ENCODE measurements at regions not wholly inside any gene's neighbourhood (a gene's known extent, or its start where the extent isn't known, plus 50 kb on each side); places are given as distances from the start of the nearest gene placed in this dataset.
"Not testable (repeated sequence)": the region's sequence is repeated elsewhere in the genome, so short reads cannot be mapped to it uniquely, and the experiment has no call there.

DNA sequence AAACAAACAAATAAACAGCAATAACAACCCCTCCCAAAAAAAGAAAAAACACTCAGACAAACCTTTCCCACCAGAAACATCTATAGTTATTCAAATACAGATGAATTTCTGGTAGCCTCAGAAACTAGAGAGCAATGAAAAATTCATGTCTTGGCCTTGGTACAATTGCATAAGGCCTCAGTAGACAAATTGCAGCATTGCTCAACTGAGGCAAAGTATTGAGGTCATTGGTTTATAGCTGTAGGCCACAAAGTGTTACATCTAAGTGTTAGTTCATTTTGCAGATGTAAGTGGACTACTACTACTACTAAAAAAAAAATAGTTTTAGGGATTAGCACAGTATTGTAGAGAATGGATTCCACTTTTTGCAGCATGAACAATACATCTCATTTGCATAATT is 2268.3 kb downstream of the ARAP2 start:
- Histone ChIP-seq H3K36me3 (replicated peaks; ENCODE audit: insufficient read depth, low read depth) (no peaks in the 10 kb centered on the region), H3K9me3 (ENCODE audit: low read depth) (no peaks in the 10 kb centered on the region), H3K27me3 (no peaks in the 10 kb centered on the region), H2AFZ (no peak overlapping the region), H3K4me1 (ENCODE audit: insufficient read depth) (no peaks in the 10 kb centered on the region), H3K79me2 (no peaks in the 10 kb centered on the region), H3K27ac (no peak overlapping the region), H3K4me2 (no peak overlapping the region), H4K20me1 (ENCODE audit: insufficient read depth, poor library complexity, severe bottlenecking) (no peaks in the 10 kb centered on the region), H3K9me2 (replicated peaks; ENCODE audit: insufficient read depth) (no peaks in the 10 kb centered on the region), H3K4me3 (no peak overlapping the region)
- DNase-seq (ENCODE audit: low spot score), result no peak
- no peak for TF ChIP-seq EZH2phosphoT487 (IDR thresholded peaks at IDR 0.05; ENCODE audit: low read depth, severe bottlenecking, unreplicated experiment)
- TF ChIP-seq, protein P1, sequence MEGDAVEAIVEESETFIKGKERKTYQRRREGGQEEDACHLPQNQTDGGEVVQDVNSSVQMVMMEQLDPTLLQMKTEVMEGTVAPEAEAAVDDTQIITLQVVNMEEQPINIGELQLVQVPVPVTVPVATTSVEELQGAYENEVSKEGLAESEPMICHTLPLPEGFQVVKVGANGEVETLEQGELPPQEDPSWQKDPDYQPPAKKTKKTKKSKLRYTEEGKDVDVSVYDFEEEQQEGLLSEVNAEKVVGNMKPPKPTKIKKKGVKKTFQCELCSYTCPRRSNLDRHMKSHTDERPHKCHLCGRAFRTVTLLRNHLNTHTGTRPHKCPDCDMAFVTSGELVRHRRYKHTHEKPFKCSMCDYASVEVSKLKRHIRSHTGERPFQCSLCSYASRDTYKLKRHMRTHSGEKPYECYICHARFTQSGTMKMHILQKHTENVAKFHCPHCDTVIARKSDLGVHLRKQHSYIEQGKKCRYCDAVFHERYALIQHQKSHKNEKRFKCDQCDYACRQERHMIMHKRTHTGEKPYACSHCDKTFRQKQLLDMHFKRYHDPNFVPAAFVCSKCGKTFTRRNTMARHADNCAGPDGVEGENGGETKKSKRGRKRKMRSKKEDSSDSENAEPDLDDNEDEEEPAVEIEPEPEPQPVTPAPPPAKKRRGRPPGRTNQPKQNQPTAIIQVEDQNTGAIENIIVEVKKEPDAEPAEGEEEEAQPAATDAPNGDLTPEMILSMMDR (IDR thresholded peaks at IDR 0.05; ENCODE audit: poor library complexity), result no peak
- TF ChIP-seq EZH2 (IDR thresholded peaks at IDR 0.05; ENCODE audit: borderline replicate concordance), result no peak

DNA sequence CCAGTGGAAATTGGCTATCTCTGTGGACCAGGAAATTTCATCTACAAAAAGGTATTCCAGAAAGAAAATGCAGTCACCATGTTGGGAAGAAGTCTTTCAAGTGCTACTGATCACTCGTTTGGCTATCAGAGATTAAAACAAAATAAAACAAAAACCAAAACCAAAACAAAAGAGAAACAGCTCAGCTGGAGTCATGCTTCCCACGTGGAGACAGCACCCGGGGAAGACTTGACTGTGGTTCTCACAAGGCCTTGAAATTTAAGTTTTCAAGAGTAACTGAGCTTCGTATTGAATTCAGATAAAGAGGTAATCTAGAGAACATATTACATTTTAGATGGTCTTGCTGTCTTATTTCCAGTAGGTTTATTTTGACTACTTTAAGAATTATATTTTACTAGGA is 2264.5 kb downstream of the ARAP2 start:
- H3K36me3 ChIP-seq (replicated peaks; ENCODE audit: insufficient read depth, low read depth); DNase-seq (ENCODE audit: low spot score); H3K79me2 ChIP-seq; H2AFZ ChIP-seq; H3K4me1 ChIP-seq (ENCODE audit: insufficient read depth); H3K27ac ChIP-seq; H3K9me2 ChIP-seq (replicated peaks; ENCODE audit: insufficient read depth); H3K27me3 ChIP-seq; H3K9me3 ChIP-seq (ENCODE audit: low read depth); H3K4me2 ChIP-seq; H4K20me1 ChIP-seq (ENCODE audit: insufficient read depth, poor library complexity, severe bottlenecking); H3K4me3 ChIP-seq: not testable (repeated sequence)
- 86% methylated on average over 4 of the region's 4 CpGs for WGBS (ENCODE audit: low lambda C conversion rate, missing lambda C conversion rate)

DNA sequence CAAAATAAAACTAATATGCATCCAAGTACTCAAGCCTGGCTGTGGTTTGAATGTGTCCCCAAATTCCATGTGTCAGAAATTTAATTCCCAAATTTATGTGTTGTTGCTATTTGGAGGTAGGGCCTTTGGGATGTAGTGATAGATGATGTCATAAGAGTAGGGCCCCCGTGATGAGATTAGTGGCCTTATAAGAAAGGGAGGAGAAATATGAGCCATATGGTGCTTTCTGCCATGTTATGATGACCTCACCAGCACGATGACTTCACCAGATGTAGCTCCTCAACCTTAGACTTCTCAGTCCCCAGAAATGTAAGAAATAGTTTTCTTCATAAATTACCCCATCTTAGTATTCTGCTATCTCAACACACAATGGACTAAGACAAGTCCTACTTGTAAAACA is 2264.0 kb downstream of the ARAP2 start:
- 89% methylated on average over 2 of the region's 2 CpGs for WGBS (ENCODE audit: low lambda C conversion rate, missing lambda C conversion rate)
- Histone ChIP-seq H3K79me2 (no peaks in the 10 kb centered on the region), H3K9me2 (replicated peaks; ENCODE audit: insufficient read depth) (no peaks in the 10 kb centered on the region), H2AFZ (no peak overlapping the region), H3K9me3 (ENCODE audit: low read depth) (no peaks in the 10 kb centered on the region), H3K4me2 (no peak overlapping the region), H3K4me3 (no peak overlapping the region), H3K27ac (no peak overlapping the region), H4K20me1 (ENCODE audit: insufficient read depth, poor library complexity, severe bottlenecking) (no peaks in the 10 kb centered on the region), H3K27me3 (no peaks in the 10 kb centered on the region), H3K36me3 (replicated peaks; ENCODE audit: insufficient read depth, low read depth) (no peaks in the 10 kb centered on the region), H3K4me1 (ENCODE audit: insufficient read depth) (no peaks in the 10 kb centered on the region)
- DNase-seq (ENCODE audit: low spot score), result no peak
- TF ChIP-seq EZH2phosphoT487 (IDR thresholded peaks at IDR 0.05; ENCODE audit: low read depth, severe bottlenecking, unreplicated experiment) (no peak), EZH2 (IDR thresholded peaks at IDR 0.05; ENCODE audit: borderline replicate concordance) (no peak)
- TF ChIP-seq, protein P1 (IDR thresholded peaks at IDR 0.05; ENCODE audit: poor library complexity), result no peak

DNA sequence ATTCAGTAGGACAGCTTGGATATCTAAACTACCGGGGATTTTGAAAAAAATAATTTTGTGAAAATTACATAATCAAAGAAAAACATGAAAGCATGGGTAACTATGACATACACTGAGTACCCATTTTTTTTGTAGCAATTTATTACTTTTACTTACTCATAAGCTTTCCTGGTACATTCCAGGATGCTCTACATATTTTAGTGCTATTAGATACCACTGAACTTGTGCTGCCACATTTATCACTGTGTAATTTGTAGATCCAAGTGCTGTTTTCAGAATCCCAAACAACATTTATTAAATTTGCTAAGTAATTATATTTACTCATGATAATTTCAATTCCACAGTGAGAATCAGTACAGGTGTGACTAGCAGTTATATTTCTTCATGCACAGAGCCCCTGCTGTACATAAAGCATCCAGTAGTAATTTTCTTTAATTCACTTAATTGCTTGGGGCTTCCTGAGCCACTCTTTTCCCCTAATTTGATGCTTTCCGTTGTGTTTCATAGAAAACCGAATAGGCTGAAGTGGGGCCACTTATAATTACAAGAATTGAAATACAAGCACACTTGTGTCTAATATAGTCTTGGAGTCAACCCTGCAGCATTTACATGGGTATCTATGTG is 2254.4 kb downstream of the ARAP2 start:
- no peaks in the 10 kb centered on the region for H3K79me2 ChIP-seq
- H3K4me3 ChIP-seq, result no peak overlapping the region
- no peaks in the 10 kb centered on the region for H3K27me3 ChIP-seq
- no peak overlapping the region for H3K4me2 ChIP-seq
- DNase-seq (ENCODE audit: low spot score), result no peak
- WGBS (ENCODE audit: low lambda C conversion rate, missing lambda C conversion rate), result 85% methylated on average over 3 of the region's 3 CpGs
- H4K20me1 ChIP-seq (ENCODE audit: insufficient read depth, poor library complexity, severe bottlenecking), result no peaks in the 10 kb centered on the region
- no peaks in the 10 kb centered on the region for H3K4me1 ChIP-seq (ENCODE audit: insufficient read depth)
- H3K27ac ChIP-seq, result no peak overlapping the region
- no peaks in the 10 kb centered on the region for H3K9me2 ChIP-seq (replicated peaks; ENCODE audit: insufficient read depth)
- no peak overlapping the region for H2AFZ ChIP-seq
- TF ChIP-seq EZH2 (IDR thresholded peaks at IDR 0.05; ENCODE audit: borderline replicate concordance), result no peak
- no peak for TF ChIP-seq EZH2phosphoT487 (IDR thresholded peaks at IDR 0.05; ENCODE audit: low read depth, severe bottlenecking, unreplicated experiment)
- TF ChIP-seq, protein P1 (IDR thresholded peaks at IDR 0.05; ENCODE audit: poor library complexity), result no peak
- no peaks in the 10 kb centered on the region for H3K36me3 ChIP-seq (replicated peaks; ENCODE audit: insufficient read depth, low read depth)
- H3K9me3 ChIP-seq (ENCODE audit: low read depth), result no peaks in the 10 kb centered on the region
